Stomach (tissue), 4 donors: ENCODE measurements at regions not wholly inside any gene's neighbourhood (a gene's known extent, or its start where the extent isn't known, plus 50 kb on each side); places are given as distances from the start of the nearest gene placed in this dataset.

ENCODE experiments used
- POLR2A ChIP-seq, 4 donors: fragments of 450-650 bp; IDR thresholded peaks; one replicate each; pipeline ENCODE4 v1.6.1; 2016; ENCODE audit warnings: antibody characterized with exemption in 4 of 4, control low read depth in 2 of 4, mild to moderate bottlenecking in 1 of 4, moderate library complexity in 1 of 4
- POLR2AphosphoS5 ChIP-seq, 3 donors: sonication (generic); formaldehyde crosslinking; IDR thresholded peaks; one replicate each; pipeline ENCODE4 v1.6.1; 2016; ENCODE audit warnings: antibody characterized with exemption in 3 of 3
- TF ChIP-seq, protein P1 (sequence below), 7 experiments: fragments of 450-650 bp in 4 of 7; fragments of 200-600 bp in 3 of 7; sonication (generic) in 3 of 7; IDR thresholded peaks; one replicate each; pipeline ENCODE4 v1.5.1; 2016 to 2019; ENCODE audit warnings: antibody characterized with exemption in 7 of 7, control low read depth in 2 of 7, mild to moderate bottlenecking in 1 of 7

DNA sequence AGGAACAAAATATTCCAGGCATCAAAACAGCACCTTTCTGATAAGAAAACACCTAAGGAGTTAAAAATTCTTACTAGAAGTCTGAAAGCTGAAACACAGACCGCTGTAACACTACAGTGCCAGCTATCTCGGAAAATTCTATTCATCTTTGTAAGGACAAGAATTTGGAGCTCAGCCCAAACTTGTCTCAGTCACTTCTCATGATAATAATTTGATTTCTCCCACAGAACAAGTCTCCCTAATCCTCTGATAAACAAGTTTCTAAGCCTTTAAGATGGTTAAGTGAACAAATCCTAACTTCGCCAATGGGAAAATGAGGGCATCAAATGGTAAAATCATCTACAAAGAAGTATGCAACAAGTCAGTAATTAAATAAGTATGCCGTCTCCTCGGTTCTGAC lies 59.9 kb downstream of the SIPA1L2 start:
- TF ChIP-seq POLR2A (IDR thresholded peaks at IDR 0.05) (no peak), POLR2AphosphoS5 (IDR thresholded peaks at IDR 0.05) (no peak)
- TF ChIP-seq, protein P1, sequence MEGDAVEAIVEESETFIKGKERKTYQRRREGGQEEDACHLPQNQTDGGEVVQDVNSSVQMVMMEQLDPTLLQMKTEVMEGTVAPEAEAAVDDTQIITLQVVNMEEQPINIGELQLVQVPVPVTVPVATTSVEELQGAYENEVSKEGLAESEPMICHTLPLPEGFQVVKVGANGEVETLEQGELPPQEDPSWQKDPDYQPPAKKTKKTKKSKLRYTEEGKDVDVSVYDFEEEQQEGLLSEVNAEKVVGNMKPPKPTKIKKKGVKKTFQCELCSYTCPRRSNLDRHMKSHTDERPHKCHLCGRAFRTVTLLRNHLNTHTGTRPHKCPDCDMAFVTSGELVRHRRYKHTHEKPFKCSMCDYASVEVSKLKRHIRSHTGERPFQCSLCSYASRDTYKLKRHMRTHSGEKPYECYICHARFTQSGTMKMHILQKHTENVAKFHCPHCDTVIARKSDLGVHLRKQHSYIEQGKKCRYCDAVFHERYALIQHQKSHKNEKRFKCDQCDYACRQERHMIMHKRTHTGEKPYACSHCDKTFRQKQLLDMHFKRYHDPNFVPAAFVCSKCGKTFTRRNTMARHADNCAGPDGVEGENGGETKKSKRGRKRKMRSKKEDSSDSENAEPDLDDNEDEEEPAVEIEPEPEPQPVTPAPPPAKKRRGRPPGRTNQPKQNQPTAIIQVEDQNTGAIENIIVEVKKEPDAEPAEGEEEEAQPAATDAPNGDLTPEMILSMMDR (IDR thresholded peaks at IDR 0.05): no peak
